ENCODE measurements at regions not wholly inside any gene's neighbourhood (a gene's known extent, or its start where the extent isn't known, plus 50 kb on each side); places are given as distances from the start of the nearest gene placed in this dataset.
"Not testable (repeated sequence)": the region's sequence is repeated elsewhere in the genome, so short reads cannot be mapped to it uniquely, and the experiment has no call there.

DNA sequence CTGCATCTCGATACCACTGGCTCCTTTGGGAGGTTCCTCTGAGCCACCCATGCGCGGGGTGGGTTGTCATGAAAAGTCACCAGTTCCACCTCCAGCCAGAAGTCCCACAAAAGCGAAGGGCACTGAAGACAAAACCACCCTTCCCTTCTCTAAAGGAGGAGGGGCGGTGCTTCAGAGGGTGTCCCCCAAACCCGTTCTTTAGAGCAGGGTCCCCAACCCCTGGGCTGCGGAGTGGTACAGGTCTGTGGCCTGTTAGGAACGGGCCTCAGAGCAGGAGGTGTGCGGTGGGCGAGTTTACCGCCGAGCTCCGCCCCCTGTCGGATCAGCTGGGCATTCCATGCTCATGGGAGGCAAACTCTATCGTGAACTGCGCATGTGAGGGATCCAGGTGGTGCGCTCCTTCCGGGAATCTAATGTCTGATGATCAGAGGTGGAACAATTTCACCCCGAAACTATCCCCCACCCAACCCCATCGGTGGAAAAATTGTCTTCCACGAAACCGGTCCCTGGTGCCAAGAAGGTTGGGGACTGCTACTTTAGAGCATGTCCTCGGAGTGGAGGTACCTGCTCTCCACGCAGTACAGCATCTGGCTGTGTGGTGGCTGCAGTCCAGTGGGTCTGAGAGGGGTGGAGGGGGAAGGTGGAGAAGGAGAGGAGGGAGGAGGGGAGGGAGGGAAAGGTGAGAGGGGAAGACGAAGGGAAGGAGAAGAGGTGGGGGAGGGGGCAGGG is 72.9 kb upstream of the SEPTIN5 start:
- no peak for DNase-seq (ENCODE audit: low read depth, low spot score)

DNA sequence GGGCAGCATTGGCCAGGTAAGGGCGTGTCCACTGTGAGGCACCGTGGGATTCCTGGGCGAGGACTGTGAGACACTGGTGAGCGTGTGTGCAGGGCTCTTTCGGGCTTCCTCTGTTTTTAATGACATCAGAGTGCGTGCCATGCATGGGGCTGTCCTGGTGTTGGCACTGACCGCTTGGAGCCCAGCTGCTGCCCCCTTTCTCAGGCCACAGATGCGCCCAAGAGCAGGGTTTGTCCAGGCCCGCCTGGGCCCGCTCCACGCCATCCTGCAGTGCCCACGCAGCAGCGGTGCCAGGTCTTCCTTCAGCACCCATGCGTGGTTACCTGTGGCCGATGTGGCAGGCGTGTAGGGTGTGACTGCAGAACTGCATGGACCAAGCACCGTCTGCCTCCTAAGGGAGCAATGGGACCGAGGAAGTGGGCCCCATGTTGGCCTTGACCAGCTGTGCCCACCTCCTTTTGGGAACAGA is 72.3 kb upstream of the SEPTIN5 start:
- DNase-seq (ENCODE audit: low read depth, low spot score): no peak

DNA sequence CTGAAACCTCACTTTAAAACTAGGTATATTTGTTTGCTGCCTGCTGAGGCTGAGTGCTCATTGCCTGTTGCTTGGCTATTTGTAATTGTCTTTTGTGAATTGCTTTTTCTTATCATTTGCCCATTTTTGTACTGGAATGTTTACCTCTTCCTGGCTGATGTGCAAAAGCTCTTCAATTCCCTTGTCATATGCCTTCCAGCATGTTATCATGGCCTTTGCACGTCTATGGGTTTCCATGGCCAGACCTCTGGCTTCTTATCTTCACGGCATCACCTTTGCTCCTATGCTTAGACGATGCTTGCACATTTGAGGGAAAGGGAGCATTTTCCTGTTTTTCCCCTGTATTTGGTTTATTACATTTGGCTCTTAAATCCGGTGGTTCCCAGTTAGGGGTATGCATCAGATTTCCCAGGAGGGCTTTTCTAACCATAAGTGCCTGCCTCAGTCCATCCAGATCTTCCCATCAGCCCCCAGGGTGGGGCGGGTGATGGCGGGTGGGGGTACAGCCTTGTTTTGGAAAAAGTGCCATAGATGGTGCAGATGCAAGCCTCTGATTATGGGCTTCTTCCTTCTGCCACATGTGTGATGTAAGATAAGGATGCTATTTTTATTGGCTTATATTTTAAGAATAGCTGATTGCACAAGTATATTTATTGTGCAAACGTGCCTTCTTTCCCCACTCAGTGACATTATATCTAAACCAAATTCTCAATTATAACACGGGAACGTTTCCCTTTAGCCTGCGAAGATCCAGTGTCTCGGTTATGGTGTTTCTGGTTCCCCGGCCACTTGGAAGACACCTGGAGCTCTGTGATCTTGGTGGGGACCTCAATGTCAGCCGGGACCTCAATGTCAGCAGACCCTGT is 70.6 kb upstream of the SEPTIN5 start:
- DNase-seq (ENCODE audit: low read depth, low spot score): no peak

DNA sequence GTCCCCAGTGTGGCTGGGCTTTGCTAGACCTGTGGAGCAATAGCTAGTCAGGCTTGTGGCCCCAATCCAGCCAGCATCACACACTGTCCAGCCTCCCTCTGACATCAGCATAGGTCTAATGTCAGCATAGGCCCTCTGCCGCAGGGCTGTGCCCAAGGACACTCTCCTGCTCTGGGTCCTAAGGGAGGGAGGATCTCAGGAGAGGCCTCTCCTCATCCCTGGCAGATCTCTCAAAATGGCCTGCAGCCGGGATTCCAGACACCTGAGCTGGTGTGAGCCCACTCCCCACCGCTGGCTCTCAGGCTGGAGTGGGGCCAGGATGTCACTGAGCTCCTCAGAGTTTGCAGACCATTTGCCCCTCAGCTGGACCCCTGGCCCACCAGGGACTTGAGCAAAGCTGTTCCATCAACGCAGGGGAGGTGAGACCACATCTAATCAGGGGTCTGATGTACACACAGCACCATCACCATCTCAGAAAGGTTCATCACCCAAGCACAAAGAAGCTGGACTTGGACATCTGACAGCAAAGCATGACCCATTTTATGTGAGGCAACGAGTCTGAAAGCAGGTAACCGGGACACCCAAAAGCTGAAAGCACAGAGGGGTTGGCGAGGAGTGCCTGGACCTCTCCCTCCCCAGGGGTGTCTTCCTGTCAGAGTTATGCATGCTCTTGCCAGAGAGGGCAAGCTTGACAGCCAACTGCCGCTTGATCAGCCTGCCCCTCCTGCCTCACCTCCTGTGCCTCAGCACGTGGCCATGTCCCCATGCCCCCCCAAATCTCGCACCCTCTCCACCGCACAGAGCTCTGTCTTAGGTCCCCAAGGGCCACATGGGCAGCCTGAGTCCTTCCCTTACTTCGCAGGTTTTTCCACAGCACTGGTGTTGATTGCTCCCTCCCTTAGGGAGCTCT is 69.7 kb upstream of the SEPTIN5 start:
- DNase-seq (ENCODE audit: low read depth, low spot score): no peak

DNA sequence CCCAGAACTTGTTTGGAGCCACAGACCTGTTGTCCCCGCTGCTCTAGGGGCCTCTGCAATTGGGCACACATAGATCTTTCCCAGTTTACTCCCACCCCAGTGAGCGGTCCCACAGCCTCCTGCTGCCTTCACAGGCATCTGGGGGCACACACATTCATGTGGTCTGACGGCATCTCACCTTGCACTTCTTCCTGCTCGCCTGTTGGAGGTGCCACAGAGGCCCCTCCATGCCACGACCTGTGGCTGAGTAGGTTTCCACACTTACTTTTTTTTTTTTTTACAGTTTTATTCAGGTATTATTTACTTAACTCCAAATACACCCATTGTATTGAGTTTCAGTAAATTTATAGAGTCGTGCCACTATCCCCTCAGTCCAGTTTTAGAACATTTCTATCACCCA is 68.9 kb upstream of the SEPTIN5 start:
- DNase-seq (ENCODE audit: low read depth, low spot score): no peak

DNA sequence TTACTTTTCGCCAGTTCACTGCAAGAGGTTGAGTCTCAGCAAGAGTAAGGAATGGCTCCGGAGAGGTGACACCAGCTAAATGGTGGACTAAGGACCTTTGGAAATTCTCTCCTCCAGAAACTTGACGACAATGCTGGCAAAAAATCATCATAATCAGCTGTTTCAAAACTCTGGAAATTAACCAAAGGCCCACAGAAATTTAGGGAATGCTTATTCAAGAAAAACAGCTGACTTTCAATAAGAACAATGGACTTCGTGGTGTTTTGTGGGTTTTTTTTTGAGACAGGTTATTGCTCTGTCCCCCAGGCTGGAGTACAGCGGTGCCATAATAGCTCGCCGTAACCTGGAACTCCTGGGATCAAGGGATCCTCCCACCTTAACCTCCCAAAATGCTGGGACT is 68.4 kb upstream of the SEPTIN5 start:
- no peak for DNase-seq (ENCODE audit: low read depth, low spot score)

DNA sequence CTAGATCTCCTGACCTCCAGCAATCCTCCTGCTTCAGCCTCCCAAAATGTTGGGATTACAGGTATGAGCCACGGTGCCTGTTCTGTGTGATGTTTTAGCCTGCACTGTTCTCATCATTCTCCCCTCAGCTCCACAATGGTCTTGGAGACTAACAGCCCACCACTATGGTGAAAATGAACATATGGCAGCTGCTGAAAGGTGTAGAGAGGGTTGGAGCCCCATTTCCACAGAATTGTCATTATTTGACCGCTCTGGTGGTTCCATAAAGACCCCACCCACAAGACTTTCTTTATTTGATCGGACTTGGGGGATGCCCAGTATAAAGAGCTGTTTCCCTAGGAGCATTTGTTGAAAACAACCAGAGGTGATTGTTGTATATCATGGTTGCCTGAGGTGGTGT is 67.9 kb upstream of the SEPTIN5 start:
- no peak for DNase-seq (ENCODE audit: low read depth, low spot score)

DNA sequence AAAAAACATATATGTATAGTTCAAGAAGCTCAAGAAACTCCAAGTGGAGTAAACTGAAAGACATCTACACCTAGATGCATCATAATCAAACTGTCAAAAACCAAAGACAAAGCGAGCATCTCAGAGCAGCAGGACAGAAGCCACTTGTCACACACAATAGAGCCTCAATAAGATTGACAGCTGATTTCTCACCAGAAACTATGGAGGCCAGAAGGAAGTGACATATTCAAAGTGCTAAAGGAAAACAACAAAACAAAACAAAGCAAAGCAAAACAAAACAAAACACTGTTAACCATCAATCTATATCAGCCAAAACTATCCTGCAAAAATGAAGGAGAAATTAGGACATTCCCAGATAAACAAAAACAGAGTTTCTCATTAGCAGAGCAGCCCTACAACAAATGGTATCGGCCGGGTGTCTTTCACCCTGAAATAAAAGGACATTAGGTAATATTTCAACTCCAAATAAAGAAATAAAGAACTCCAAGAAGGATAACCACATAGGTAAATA is 65.8 kb upstream of the SEPTIN5 start:
- DNase-seq (ENCODE audit: low read depth, low spot score): no peak

DNA sequence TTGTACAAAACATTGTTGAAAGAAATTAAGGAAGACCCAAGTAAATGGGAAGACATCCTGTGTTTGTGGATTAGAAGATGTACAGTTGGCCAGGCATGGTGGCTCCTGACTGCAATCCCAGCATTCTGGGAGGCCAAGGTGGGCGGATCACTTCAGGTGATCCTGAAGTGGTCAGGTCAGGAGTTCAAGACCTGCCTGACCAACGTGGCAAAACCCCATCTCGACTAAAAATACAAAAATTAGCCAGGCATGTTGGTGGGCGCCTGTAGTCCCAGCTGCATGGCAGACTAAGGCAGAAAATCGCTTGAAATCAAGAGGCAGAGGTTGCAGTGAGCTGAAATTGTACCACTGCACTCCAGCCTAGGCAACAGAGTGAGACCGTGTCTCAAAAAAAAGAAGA is 62.0 kb upstream of the SEPTIN5 start:
- DNase-seq (ENCODE audit: low read depth, low spot score): no peak

DNA sequence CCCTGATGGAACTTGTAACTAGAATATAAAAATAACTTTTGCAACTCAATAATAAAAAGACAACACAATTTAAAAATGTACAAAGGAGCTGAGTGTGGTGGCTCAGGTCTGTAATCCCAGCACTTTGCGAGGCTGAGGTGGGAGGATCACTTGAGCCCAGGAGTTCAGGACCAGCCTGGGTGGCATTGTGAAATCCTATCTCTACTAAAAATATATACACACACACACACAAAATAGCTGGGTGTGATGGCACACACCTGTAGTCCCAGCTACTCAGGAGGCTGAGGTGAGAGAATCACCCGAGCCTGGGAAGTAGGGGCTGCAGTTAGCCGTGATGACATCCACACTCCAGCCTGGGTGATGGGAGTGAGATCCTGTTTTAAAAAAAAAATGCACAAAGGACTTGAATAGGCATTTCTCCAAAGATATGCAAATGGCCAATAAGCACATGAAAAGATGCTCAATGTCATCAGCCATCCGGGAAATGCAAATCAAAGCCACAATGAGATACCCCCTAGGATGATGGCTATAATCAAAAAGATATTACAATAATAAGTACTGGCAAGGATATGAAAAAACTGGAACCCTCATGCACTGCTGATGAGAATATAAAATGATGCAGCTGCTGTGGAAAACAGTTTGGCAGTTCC is 59.8 kb upstream of the SEPTIN5 start:
- DNase-seq (ENCODE audit: low read depth, low spot score): no peak

DNA sequence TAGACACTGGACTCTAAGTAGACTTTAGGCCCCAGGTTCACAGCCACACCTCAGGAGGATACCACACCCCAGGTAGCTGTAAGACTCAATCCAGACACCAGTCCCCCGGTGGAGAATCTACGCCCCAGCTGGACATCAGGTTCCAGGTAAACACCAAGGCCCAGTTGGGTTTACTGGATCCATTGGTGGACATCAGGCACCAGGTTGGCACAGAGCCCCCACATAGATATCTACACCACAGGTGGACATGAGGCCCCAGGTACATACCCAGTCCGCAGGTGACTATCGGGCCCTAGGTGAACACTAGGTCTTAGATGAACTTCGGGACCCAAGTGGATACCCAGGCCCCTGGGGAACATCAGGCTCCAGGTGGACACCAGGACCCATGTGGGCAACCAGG is 58.9 kb upstream of the SEPTIN5 start:
- no peak for DNase-seq (ENCODE audit: low read depth, low spot score)

DNA sequence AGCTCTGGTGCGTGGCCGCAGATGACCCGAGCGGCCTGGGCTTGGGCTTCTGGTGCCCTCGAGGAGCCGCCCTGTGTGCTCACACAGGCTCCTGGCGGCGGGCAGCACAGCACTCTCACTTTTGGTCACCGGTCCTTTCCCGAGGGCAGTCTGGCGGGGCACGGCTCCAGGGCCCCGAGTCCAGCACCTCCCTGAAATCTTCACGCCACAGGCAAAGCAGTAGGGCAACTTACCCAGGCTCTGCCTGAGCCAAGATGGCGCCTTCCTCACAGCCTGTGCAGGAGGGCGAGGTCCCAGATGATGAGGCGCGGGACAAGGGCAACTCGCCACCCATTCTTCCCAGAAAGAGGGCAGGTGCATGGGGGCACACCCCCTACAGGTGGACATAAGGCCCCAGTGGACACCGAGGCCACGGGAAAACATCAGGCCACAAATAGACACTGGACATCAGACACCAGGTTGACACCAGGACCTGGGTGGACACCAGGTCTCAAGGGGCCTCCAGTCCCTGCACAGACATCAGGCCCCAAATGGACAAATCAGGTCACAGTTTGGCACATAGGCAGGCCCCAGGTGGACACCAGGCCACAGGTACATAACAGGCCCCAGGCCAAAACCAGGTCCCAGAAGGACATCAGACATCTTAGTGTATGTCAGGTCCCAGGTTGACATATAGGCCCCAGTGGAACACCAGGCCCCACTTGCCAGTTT is 57.6 kb upstream of the SEPTIN5 start:
- no peak for DNase-seq (ENCODE audit: low read depth, low spot score)

DNA sequence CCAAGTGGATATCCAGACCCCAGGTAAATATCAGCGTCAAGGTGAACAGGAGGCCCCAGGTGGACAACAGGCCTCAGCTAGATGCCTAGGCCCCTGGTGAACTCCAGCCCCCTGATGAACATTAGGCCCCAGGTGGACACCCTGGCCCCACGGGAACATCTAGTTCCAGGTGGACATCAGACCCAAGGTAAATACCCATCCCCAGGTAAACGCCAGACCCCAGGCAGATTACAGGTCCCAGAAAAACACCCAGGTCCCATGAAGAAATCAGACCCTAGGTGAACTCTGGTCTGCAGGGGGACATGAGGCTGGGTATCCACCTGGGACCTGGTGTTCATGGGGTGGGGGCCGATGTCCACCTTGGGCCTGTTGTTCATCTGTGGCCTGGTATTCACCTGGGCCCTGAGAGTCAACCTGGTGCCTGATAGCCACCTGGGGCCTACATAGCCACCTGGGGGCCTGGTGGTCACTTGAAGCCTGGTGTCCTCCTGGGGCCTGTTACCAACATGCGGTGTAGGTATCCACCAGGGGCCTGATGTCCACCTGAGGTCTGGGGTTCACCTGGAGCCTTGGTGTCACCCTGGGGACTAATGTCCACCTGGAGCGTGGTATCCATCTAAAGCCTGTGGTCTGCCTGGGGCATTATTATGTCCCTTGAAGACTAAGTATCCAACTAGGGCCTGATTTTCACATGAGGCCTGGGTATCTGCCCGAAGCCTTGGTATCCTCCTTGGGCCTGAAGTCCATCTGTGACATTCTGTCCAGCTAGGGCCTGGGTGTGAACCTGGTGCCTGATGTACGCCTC is 56.8 kb upstream of the SEPTIN5 start:
- no peak for DNase-seq (ENCODE audit: low read depth, low spot score)

DNA sequence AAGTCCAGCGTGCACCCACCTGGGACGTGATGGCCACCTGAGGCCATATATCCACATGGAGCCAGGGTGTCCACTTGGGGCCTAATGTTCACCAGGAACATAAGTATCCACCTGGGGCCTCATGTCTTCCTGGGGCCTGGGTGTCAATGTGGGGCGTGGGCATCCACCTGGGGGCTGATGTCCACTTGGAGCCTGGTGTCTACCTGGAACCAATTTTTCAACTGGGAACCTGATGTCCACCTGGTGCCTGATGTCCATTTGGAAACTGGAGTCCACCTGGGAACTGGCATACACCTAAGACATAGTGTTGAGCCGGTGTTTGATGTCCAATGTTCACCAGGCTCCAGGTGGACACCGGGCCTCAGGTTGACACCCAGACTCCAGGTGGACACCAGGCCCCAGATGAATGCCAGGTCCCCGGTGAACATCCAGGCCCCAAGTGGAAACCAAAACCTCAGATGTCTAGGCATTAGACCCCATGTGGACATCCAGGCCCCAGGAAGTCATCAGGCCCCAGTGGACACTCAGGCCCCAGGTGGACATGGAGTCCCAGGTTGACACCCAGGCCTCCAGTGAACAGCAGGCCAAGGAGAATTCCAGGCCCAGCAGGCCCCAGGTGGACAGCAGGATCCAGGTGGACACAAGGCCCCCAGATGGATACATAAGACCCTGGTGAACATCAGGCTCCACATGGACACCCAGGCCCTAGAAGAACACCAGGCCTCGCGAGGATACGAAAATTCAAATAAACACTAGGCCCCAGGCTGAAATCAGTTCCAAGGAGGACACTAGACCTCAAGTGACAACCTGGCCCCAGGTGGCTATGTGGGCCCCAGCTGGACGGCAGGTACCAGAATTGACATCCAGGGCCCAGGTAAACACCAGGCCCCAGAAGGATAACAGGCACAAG is 56.0 kb upstream of the SEPTIN5 start:
- no peak for DNase-seq (ENCODE audit: low read depth, low spot score)

DNA sequence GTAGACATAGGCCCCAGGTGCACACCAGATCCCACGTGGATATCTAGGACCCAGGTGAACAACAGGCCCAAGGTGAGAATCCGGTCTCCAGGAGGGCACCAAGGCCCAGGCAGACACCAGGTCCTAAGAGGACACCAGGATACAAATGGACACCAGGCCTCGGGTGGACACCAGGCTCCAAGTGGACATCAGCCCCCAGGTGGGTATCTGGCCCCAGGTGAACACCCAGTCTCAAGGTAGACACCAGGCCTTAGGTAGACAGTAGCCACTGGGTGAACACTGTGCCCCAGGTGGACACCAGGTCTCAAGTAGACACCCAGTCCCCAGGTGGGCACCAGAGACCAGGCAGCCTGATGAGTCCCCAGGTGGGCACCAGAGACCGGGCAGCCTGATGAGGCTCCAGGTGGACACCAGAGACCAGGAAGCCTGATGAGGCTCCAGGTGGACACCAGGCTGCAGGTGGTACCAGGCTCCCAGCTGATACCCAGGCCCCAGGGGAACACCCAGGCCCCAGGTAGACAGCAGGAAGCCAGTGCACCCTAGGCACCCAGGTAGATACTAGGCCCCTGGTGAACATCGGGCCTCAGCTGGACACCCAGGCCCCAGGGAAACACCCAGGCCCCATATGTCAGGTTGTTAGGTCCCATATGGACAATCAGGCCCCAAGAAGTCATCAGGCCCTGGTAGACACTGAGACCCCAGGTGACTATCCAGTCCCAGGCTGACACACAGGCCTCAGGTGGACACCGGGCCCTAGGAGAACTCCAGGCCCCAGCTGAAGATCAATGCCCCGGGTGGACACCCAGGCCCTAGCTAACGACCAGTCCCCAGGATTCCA is 55.1 kb upstream of the SEPTIN5 start:
- DNase-seq (ENCODE audit: low read depth, low spot score): no peak

DNA sequence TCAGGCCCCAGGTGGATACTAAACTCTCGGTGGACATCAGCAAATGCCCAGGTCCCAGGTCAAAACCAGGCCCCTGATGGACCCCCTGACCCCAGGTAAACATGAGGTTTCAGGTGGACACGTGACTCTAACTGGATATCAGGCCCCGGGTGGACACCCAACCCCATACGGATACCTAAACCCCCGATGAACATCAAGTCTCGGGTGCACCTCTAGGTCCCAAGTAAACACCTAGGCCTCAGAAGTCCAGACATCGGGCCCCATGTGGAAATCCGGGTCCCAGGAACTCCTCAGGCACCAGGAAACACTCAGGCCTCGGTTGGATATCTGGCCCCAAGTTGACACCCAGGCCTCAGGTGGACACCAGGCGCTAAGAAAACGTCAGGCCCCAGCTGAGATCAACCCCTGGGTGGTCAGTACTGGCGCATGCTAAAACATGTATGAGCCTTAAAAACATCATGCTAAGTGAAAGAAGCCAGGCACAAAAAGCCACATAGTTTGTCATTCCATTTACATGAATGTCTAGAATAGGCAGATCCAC is 54.4 kb upstream of the SEPTIN5 start:
- no peak for DNase-seq (ENCODE audit: low read depth, low spot score)

DNA sequence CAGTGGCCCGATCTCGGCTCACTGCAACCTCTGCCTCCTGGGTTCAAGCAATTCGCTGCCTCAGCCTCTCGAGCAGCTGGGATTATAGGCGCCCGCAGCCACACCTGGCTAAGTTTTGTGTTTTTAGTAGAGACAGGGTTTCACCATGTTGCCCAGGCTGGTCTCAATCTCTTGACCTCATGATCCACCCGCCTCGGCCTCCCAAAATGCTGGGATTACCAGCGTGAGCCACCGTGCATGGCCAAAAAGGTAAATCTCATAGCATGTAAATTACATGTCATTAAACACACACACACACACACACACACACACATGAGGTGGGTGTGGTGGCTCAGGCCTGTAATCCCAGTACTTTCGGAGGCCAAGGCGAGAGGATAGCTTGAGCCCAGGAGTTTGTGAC is 53.7 kb upstream of the SEPTIN5 start:
- not testable (repeated sequence) for DNase-seq (ENCODE audit: low read depth, low spot score)

All from smooth muscle cell of the brain vasculature (primary cell).